Mucosa of descending colon (tissue), 3 donors: ENCODE measurements at regions not wholly inside any gene's neighbourhood (a gene's known extent, or its start where the extent isn't known, plus 50 kb on each side); places are given as distances from the start of the nearest gene placed in this dataset.
A peak's percentile ranks its signal among the peaks of the same experiment; 100 is the strongest.
"Not testable (repeated sequence)": the region's sequence is repeated elsewhere in the genome, so short reads cannot be mapped to it uniquely, and the experiment has no call there.

Source experiments
- ATAC-seq: fragments of 200-7000 bp; cut with Tn5 transposase; one replicate; pipeline ENCODE4 v1.9.1; 2020; ENCODE audit warnings: mild to moderate bottlenecking, moderate library complexity
- DNase-seq, 3 donors: peaks; one replicate each; pipeline ENCODE4 v3.0.0-alpha.2; 2020
- H3K36me3 ChIP-seq: fragments of 200-600 bp; one replicate; pipeline ENCODE4 v1.8.0; 2021; ENCODE audit warnings: low read depth, mild to moderate bottlenecking
- H3K4me1 ChIP-seq: fragments of 200-600 bp; one replicate; pipeline ENCODE4 v1.8.0; 2021; ENCODE audit warnings: low read depth, mild to moderate bottlenecking
- H3K4me3 ChIP-seq: fragments of 200-600 bp; one replicate; pipeline ENCODE4 v1.8.0; 2021; ENCODE audit warnings: mild to moderate bottlenecking
- H3K9me3 ChIP-seq: fragments of 200-600 bp; one replicate; pipeline ENCODE4 v1.8.0; 2021; ENCODE audit warnings: mild to moderate bottlenecking
- intact Hi-C, 2 donors: fragments of 100-400 bp; cut with DNase I in 1 of 2; cut with micrococcal nuclease in 1 of 2; formaldehyde crosslinking; loops; one replicate each; pipeline versions ENCODE4 v1.11.0 to v1.11.1; 2022; cut with DNase I, micrococcal nuclease
- TF ChIP-seq, protein P1 (sequence below): fragments of 200-600 bp; IDR thresholded peaks from one replicate; pipeline ENCODE4 v1.8.0; 2022; ENCODE audit warnings: antibody characterized with exemption, mild to moderate bottlenecking
- donor health status: DM: no; HTN: no; CAD: no; lungs with moderate emphysema.
- donor health status: DM: no; HTN: no; CAD: no.
- donor health status: DM: no; HTN: yes; CAD: no.

DNA sequence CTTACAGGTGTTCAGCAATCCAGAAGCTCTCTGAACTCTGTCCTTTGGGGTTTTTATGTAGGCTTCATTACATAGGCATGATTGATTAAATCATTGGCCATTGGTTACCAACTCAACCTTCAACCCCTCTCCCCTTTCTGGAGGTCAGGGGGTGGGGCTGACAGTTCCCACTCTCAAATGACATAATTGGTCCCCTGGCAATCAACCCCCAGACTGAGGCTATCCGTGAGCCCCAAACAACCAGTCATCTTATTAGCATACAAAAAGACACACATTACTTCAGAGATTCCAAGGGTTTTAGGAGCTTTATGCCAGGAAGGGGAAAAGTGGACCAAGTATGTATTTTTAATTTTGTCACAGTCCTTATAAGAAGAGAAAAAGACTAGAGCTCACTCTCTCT lies 92.1 kb downstream of the ZNF467 start:
- H3K4me1 ChIP-seq = no peaks in the 10 kb centered on the region
- no peaks in the 10 kb centered on the region for H3K36me3 ChIP-seq
- ATAC-seq (no peak), DNase-seq (no peak)
- intact Hi-C loops = no loop called here
- no peak overlapping the region for H3K4me3 ChIP-seq
- no peaks in the 10 kb centered on the region for H3K9me3 ChIP-seq
- TF ChIP-seq, protein P1, sequence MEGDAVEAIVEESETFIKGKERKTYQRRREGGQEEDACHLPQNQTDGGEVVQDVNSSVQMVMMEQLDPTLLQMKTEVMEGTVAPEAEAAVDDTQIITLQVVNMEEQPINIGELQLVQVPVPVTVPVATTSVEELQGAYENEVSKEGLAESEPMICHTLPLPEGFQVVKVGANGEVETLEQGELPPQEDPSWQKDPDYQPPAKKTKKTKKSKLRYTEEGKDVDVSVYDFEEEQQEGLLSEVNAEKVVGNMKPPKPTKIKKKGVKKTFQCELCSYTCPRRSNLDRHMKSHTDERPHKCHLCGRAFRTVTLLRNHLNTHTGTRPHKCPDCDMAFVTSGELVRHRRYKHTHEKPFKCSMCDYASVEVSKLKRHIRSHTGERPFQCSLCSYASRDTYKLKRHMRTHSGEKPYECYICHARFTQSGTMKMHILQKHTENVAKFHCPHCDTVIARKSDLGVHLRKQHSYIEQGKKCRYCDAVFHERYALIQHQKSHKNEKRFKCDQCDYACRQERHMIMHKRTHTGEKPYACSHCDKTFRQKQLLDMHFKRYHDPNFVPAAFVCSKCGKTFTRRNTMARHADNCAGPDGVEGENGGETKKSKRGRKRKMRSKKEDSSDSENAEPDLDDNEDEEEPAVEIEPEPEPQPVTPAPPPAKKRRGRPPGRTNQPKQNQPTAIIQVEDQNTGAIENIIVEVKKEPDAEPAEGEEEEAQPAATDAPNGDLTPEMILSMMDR = no peak

DNA sequence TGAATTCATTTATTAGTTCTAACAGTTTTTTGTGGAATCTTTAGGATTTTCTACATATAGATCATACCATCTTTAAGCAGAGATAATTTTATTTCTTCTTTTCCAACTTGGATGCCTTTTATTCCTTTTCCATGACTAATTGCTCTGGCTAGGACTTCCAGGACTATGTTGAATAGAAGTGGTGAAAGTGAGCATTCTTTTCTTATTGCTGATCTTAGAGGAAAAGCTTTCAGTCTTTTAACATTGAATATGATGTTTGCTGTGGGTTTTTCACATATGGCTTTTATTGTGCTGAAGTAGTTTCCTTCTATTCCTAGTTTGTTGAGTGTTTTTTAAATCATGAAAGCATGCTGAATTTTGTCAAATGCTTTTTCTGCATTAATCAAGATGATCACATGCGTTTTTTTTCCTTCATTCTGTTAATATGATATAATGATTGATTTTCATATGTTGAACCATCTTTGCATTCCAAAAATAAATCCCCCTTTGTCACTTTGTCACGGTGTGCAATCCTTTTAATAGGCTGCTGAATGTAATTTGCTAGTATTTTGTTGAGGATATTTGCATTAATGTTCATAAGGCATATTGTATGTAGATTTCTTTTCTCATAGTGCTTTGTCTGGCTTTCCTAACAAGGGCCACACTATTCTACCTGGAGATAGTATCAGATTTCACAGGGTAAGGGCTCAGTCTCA lies 92.9 kb downstream of the ZNF467 start:
- TF ChIP-seq, protein P1 = no peak
- ATAC-seq (no peak), DNase-seq (no peak)
- H3K9me3 ChIP-seq = no peaks in the 10 kb centered on the region
- no peak overlapping the region for H3K4me3 ChIP-seq
- intact Hi-C loops = no loop called here
- H3K36me3 ChIP-seq = no peaks in the 10 kb centered on the region
- H3K4me1 ChIP-seq = no peaks in the 10 kb centered on the region

DNA sequence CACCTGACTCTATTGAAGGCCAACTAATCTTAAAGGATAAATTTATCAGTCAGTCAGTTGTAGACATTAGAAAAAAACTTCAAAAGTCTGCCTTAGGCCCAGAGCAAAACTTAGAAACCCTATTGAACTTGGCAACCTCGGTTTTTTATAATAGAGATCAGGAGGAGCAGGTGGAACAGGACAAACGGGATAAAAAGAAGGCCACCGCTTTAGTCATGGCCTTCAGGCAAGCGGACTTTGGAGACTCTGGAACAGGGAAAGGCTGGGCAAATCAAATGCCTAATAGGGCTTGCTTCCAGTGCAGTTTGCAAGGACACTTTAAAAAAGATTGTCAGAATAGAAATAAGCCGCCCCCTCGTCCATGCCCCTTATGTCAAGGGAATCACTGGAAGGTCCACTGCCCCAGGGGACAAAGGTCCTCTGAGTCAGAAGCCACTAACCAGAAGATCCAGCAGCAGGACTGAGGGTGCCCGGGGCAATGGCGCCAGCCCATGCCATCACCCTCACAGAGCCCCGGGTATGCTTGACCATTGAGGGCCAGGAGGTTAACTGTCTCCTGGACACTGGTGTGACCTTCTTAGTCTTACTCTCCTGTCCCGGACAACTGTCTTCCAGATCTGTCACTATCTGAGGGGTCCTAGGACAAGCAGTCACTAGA lies 98.5 kb downstream of the ZNF467 start:
- not testable (repeated sequence) for H3K36me3 ChIP-seq, H3K4me1 ChIP-seq, H3K4me3 ChIP-seq, H3K9me3 ChIP-seq, ATAC-seq, DNase-seq
- intact Hi-C loops = loop anchor here in 1 of 2 donors (10.0 kb wide), 1 partner anchor 60 kb away; no protein-coding TSS in a partner anchor

DNA sequence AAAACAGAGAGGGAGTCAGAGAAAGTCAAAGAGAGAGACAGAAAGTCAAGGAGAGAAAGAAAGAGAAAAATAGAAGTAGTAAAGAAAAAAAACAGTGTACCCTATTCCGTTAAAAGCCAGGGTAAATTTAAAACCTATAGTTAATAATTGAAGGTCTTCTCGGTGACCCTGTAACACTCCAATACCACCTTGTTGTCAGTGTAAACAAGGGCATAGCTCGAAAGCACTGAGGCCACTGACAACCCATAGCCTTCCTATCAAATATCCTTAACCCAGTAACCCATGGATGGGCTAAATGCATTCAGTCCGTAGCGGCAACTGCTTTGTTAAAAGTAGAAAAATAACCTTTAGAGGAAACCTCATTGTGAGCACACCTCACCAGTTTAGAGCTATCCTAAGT lies 100.4 kb downstream of the ZNF467 start:
- no peak for ATAC-seq
- TF ChIP-seq, protein P1 = no peak
- H3K4me3 ChIP-seq = no peak overlapping the region
- no peaks in the 10 kb centered on the region for H3K4me1 ChIP-seq
- no peak for DNase-seq
- H3K36me3 ChIP-seq = no peaks in the 10 kb centered on the region
- no peaks in the 10 kb centered on the region for H3K9me3 ChIP-seq
- intact Hi-C loops = loop anchor here in 1 of 2 donors (10.0 kb wide), 1 partner anchor 62 kb away; no protein-coding TSS in a partner anchor

DNA sequence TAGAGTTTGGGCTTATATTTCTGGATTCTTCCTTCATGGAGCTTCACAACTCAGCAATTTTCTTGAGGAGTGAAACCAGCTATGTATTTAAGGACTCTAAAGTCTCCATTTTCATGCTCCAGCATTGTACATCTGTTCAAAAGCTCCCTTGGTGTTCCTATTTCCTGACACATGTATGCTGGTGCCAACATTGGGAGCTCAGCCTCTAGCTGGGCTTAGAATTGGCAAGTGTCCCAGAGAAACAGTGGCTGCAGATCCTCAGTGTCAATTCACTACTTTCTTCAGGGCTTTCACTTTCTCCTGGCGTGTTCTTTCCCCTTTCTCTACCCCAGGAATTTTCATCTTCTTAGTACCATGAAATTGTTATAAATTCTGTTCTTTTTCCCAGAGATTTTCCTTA lies 103.1 kb downstream of the ZNF467 start:
- TF ChIP-seq, protein P1 = no peak
- Histone ChIP-seq H3K4me1 (no peaks in the 10 kb centered on the region), H3K9me3 (no peaks in the 10 kb centered on the region), H3K36me3 (no peaks in the 10 kb centered on the region), H3K4me3 (no peak overlapping the region)
- ATAC-seq (no peak), DNase-seq (peak in 1 of 3 donors; percentile 5)
- intact Hi-C loops = loop anchor here in 1 of 2 donors (10.0 kb wide), 1 partner anchor 65 kb away; no protein-coding TSS in a partner anchor

DNA sequence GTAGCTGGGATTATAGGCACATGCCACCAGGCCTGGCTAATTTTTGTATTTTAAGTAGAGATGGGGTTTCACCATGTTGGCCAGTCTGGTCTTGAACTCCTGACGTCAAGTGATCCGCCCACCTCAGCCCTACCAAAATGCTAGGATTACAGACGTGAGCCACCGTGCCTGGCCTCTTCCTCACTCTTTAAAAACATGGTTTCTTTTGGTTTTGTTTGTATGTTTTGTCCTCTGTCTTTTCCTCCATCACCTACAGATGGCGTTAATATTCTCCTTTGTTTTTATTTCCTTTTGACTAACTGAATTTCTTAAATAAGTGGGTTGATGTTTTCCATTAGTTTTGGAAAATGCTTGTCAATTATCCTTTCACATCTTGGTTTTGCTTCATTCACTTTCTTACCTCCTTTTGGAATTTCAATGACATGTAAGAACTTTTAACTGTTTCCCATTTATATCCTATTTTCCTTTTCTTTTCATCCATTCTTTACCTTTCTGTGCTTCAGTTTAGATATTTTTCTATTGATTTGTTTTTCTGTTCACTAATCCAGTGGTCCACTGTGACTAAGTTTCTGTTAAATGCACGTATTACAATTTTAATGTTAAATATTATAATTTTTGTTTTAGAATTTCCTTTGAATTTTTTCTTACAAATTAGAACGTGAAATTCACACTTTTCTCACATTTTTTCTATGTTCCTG lies 104.1 kb downstream of the ZNF467 start:
- TF ChIP-seq, protein P1 = no peak
- DNase-seq (no peak), ATAC-seq (no peak)
- intact Hi-C loops = no loop called here
- Histone ChIP-seq H3K4me3 (no peak overlapping the region), H3K4me1 (no peaks in the 10 kb centered on the region), H3K36me3 (no peaks in the 10 kb centered on the region), H3K9me3 (no peaks in the 10 kb centered on the region)
